ENCODE measurements at regions not wholly inside any gene's neighbourhood (a gene's known extent, or its start where the extent isn't known, plus 50 kb on each side); places are given as distances from the start of the nearest gene placed in this dataset.

GRCh38 chr12:58575256-58575655, 345.0 kb downstream of the LRIG3 start:
- H3K27me3 ChIP-seq (ENCODE audit: control insufficient read depth, insufficient read depth, low read length) = no peaks in the 10 kb centered on the region
- no peaks in the 10 kb centered on the region for H3K9me3 ChIP-seq (ENCODE audit: control insufficient read depth, insufficient read depth, low read depth, low read length)
- no peaks in the 10 kb centered on the region for H3K4me1 ChIP-seq (ENCODE audit: control insufficient read depth, insufficient read depth, low read length)
- H3K4me3 ChIP-seq (ENCODE audit: low read depth in 2 of 2, low read length in 2 of 2) = no peak overlapping the region
- ChIA-PET CTCF (no interaction called here), POLR2A (no interaction called here)
- ATAC-seq (no peak), DNase-seq (ENCODE audit: low read depth, low spot score) (no peak)
- intact Hi-C loops (cut with micrococcal nuclease; ENCODE audit: unreplicated experiment) (no loop called here), in situ Hi-C loops (cut with HindIII; ENCODE audit: low pct_unique_long_range_greater_than_20kb, low sequenced_read_pairs) (no loop called here)
- H3K27ac ChIP-seq (ENCODE audit: low read length) = no peak overlapping the region
- TF ChIP-seq SIN3A (IDR thresholded peaks at IDR 0.05; ENCODE audit: borderline replicate concordance, insufficient read depth, low read depth, low read length) (no peak), TCF7L2 (IDR thresholded peaks at IDR 0.05; ENCODE audit: low read depth, low read length) (no peak), CTCF (IDR thresholded peaks at IDR 0.05) (no peak), POLR2AphosphoS5 (IDR thresholded peaks at IDR 0.05; ENCODE audit: low read depth, low read length) (no peak), REST (IDR thresholded peaks at IDR 0.05; ENCODE audit: insufficient read depth in 1 of 2, low read depth in 2 of 2, low read length in 1 of 2) (no peak)
- no TSS peak for BruUV-seq (replicated peaks)
- no peaks in the 10 kb centered on the region for H3K36me3 ChIP-seq (ENCODE audit: control insufficient read depth, insufficient read depth, low read length)

- DNase-seq (ENCODE audit: low read depth, low spot score) (no peak), ATAC-seq (no peak)
- no peak overlapping the region for H3K27ac ChIP-seq (ENCODE audit: low read length)
- intact Hi-C loops (cut with micrococcal nuclease; ENCODE audit: unreplicated experiment) = no loop called here
- no TSS peak for BruUV-seq (replicated peaks)
- in situ Hi-C loops (cut with HindIII; ENCODE audit: low pct_unique_long_range_greater_than_20kb, low sequenced_read_pairs) = no loop called here
- H3K36me3 ChIP-seq (ENCODE audit: control insufficient read depth, insufficient read depth, low read length) = no peaks in the 10 kb centered on the region
- no peak overlapping the region for H3K4me3 ChIP-seq (ENCODE audit: low read depth in 2 of 2, low read length in 2 of 2)
- no peak for TF ChIP-seq CTCF (IDR thresholded peaks at IDR 0.05)
- no peak for TF ChIP-seq TCF7L2 (IDR thresholded peaks at IDR 0.05; ENCODE audit: low read depth, low read length)
- TF ChIP-seq REST (IDR thresholded peaks at IDR 0.05; ENCODE audit: insufficient read depth in 1 of 2, low read depth in 2 of 2, low read length in 1 of 2) = no peak
- no peak for TF ChIP-seq SIN3A (IDR thresholded peaks at IDR 0.05; ENCODE audit: borderline replicate concordance, insufficient read depth, low read depth, low read length)
- H3K27me3 ChIP-seq (ENCODE audit: control insufficient read depth, insufficient read depth, low read length) = no peaks in the 10 kb centered on the region
- CTCF ChIA-PET = no interaction called here
- H3K9me3 ChIP-seq (ENCODE audit: control insufficient read depth, insufficient read depth, low read depth, low read length) = no peaks in the 10 kb centered on the region
- no peaks in the 10 kb centered on the region for H3K4me1 ChIP-seq (ENCODE audit: control insufficient read depth, insufficient read depth, low read length)
- POLR2A ChIA-PET = no interaction called here
These were observed 344.2 kb downstream of the LRIG3 start for GRCh38 chr12:58576081-58576480.

Data from Panc1 (cell line).